ENCODE measurements at regions not wholly inside any gene's neighbourhood (a gene's known extent, or its start where the extent isn't known, plus 50 kb on each side); places are given as distances from the start of the nearest gene placed in this dataset.

DNA sequence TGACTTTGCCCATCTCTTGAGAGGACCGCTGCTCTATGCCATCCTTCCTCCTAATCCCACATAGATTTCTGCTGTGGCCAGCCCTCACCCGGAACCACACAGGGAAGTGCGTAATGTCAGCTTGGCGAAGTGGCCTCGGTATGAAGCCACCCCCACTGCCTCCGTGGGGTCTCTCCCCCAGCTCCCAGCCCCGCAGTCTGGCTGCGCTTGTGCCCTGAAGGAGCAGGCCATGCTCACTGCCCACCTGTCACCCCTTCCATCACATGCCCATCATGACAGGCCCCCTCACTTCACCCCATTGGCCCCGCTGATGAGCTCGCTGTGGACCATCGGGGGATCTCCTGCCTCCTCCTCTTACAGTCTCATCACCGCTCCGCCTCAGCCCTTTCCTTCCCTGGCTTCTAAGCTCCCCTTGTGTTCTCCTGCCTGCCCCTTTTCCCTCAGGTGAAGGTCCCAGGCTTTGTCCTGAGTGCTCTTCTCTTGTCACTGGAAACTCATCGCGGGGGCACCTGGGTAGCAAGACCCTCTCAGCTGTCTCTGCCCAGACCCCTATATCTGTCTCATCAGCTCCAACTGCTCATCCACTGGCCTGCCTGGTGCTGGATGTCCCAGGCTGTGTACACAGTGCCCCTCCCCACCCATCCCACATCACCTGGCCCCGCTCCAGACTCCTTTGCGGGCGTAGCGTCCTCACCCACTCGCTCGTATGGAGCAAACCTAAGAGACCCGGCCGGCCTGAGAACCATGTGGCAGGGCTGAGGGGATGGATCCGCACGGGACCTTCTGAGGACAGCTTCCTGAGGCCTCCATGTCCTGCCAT lies 81.7 kb downstream of the GLI2 start:
- no peaks in the 10 kb centered on the region for H3K9me3 Mint-ChIP-seq
- H3K4me1 Mint-ChIP-seq (ENCODE audit: low read depth in 2 of 2), result no peaks in the 10 kb centered on the region
- DNase-seq (no peak), ATAC-seq (replicated peaks) (no peak)
- no peak overlapping the region for H3K4me3 Mint-ChIP-seq
- H3K27me3 Mint-ChIP-seq, result peaks cover 0 to 10% of the 10 kb centered on the region in 2 donors
- no peak overlapping the region for H3K27ac Mint-ChIP-seq
- no peaks in the 10 kb centered on the region for H3K36me3 Mint-ChIP-seq (ENCODE audit: insufficient read depth)

GRCh38 chr2:120817956-120818325 lies 82.3 kb downstream of the GLI2 start:
- Mint-ChIP-seq H3K4me1 (ENCODE audit: low read depth in 2 of 2) (no peaks in the 10 kb centered on the region), H3K9me3 (no peaks in the 10 kb centered on the region), H3K4me3 (no peak overlapping the region), H3K36me3 (ENCODE audit: insufficient read depth) (no peaks in the 10 kb centered on the region), H3K27me3 (peaks cover 0 to 11% of the 10 kb centered on the region in 2 donors), H3K27ac (no peak overlapping the region)
- DNase-seq (no peak), ATAC-seq (replicated peaks) (no peak)

DNA sequence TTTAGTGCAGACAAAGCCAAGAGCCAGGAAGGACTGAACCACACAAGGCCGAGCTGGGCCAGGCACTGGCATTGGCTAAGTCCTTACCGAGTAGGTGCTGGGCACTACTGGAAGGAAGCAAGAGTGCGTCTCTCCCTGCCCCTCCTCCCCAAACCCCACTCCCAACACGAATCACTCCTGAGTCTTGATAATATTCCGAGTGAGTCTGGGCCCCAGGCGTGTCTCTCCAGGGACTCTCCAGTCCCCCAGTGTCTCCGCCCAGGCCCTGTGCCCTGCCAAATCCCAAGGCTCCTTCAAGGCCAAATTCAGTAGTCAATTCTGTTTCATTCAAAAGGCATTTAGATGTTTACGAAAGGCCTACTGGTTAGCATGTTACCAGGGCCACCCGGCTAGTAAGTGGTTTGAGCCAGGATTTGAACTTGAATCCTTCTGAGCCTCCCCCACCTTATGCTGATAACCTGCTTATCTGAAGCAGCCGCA lies 82.8 kb downstream of the GLI2 start:
- Mint-ChIP-seq H3K27ac (no peak overlapping the region), H3K9me3 (no peaks in the 10 kb centered on the region), H3K4me1 (ENCODE audit: low read depth in 2 of 2) (no peaks in the 10 kb centered on the region), H3K36me3 (ENCODE audit: insufficient read depth) (no peaks in the 10 kb centered on the region), H3K4me3 (no peak overlapping the region), H3K27me3 (peaks cover 0 to 13% of the 10 kb centered on the region in 2 donors)
- DNase-seq (no peak), ATAC-seq (replicated peaks) (no peak)

- no peak overlapping the region for H3K4me3 Mint-ChIP-seq
- peaks cover 5 to 12% of the 10 kb centered on the region in 2 donors for H3K27me3 Mint-ChIP-seq
- H3K36me3 Mint-ChIP-seq (ENCODE audit: insufficient read depth), result no peaks in the 10 kb centered on the region
- no peaks in the 10 kb centered on the region for H3K4me1 Mint-ChIP-seq (ENCODE audit: low read depth in 2 of 2)
- ATAC-seq (replicated peaks) (no peak), DNase-seq (no peak)
- peak overlapping the region in 1 of 2 donors; percentile 62 for H3K27ac Mint-ChIP-seq
- H3K9me3 Mint-ChIP-seq, result no peaks in the 10 kb centered on the region
Measured at GRCh38 chr2:120819720-120820210, 84.1 kb downstream of the GLI2 start.

GRCh38 chr2:120820263-120820952 lies 84.7 kb downstream of the GLI2 start:
- Mint-ChIP-seq H3K36me3 (ENCODE audit: insufficient read depth) (no peaks in the 10 kb centered on the region), H3K4me3 (no peak overlapping the region), H3K27ac (no peak overlapping the region), H3K4me1 (ENCODE audit: low read depth in 2 of 2) (no peaks in the 10 kb centered on the region), H3K27me3 (peaks cover 5 to 12% of the 10 kb centered on the region in 2 donors), H3K9me3 (no peaks in the 10 kb centered on the region)
- no peak for DNase-seq
- no peak for ATAC-seq (replicated peaks)

DNA sequence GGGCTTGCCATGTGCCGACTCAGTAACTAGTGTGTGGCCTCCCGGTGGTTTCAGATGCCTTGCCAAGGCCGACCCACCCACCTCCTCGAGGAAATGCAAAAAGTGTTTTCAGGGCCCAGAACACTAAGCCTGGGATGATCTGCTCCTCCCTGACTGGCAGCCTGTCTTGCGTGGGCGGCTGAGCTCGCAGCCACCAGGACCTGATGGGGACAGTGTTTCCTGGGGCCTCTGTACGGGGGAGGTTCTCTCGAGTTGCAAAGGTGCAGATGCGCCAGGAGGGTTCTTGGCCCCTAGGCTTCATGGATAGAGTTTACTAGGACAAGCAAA lies 85.2 kb downstream of the GLI2 start:
- Mint-ChIP-seq H3K36me3 (ENCODE audit: insufficient read depth) (no peaks in the 10 kb centered on the region), H3K4me3 (no peak overlapping the region), H3K9me3 (no peaks in the 10 kb centered on the region), H3K4me1 (ENCODE audit: low read depth in 2 of 2) (no peaks in the 10 kb centered on the region), H3K27ac (no peak overlapping the region), H3K27me3 (peaks cover 5 to 12% of the 10 kb centered on the region in 2 donors)
- no peak for DNase-seq
- no peak for ATAC-seq (replicated peaks)

GRCh38 chr2:120821446-120822160 lies 85.9 kb downstream of the GLI2 start:
- H3K4me1 Mint-ChIP-seq (ENCODE audit: low read depth in 2 of 2), result no peaks in the 10 kb centered on the region
- no peaks in the 10 kb centered on the region for H3K36me3 Mint-ChIP-seq (ENCODE audit: insufficient read depth)
- no peak for ATAC-seq (replicated peaks)
- H3K27me3 Mint-ChIP-seq, result peaks cover 5 to 12% of the 10 kb centered on the region in 2 donors
- no peak overlapping the region for H3K4me3 Mint-ChIP-seq
- DNase-seq, result no peak
- no peaks in the 10 kb centered on the region for H3K9me3 Mint-ChIP-seq
- no peak overlapping the region for H3K27ac Mint-ChIP-seq

DNA sequence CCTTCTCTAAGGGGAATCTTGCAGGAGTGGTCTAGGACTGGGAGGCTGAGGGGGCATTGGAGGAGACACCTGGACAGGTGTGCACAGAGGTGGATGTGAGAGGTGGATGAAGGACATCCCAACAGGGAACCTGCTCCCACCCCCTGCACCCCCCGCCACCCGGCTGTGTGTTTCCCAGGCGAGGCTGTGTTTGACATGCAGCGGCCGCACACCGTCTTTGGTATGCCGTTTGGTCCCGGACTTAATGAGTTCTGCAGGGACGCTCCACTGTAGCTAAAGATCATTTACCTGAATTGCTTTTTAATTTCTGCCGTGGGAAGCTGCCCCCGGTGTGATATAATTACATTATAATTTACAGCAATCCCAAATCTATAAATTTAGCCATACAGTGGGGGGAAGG lies 87.3 kb downstream of the GLI2 start:
- no peaks in the 10 kb centered on the region for H3K9me3 Mint-ChIP-seq
- peaks cover 5 to 12% of the 10 kb centered on the region in 2 donors for H3K27me3 Mint-ChIP-seq
- ATAC-seq (replicated peaks) (no peak), DNase-seq (no peak)
- no peak overlapping the region for H3K27ac Mint-ChIP-seq
- H3K4me3 Mint-ChIP-seq, result no peak overlapping the region
- no peaks in the 10 kb centered on the region for H3K4me1 Mint-ChIP-seq (ENCODE audit: low read depth in 2 of 2)
- no peaks in the 10 kb centered on the region for H3K36me3 Mint-ChIP-seq (ENCODE audit: insufficient read depth)

DNA sequence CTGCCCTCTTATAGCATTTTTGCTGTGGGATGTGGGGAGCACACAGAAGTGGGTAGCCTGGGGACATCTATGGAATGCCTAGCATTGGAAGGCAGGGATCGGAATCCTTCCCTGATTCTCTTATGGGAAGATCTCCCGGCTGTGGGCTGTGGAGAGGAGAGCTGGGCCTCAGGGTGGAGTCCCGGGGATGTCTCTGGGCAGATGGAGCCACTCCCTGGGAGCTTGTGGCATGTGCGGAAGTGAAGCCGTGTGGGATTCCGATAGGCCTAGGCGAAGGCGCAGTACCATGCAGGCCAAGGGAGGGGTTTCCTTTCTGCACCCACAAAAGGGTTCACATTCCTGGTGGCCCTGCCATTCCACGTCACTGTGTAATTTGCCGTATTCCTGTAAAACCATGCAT lies 87.9 kb downstream of the GLI2 start:
- Mint-ChIP-seq H3K27me3 (peaks cover 5 to 13% of the 10 kb centered on the region in 2 donors), H3K4me3 (no peak overlapping the region), H3K9me3 (no peaks in the 10 kb centered on the region), H3K36me3 (ENCODE audit: insufficient read depth) (no peaks in the 10 kb centered on the region), H3K27ac (no peak overlapping the region), H3K4me1 (ENCODE audit: low read depth in 2 of 2) (no peaks in the 10 kb centered on the region)
- no peak for ATAC-seq (replicated peaks)
- no peak for DNase-seq

DNA sequence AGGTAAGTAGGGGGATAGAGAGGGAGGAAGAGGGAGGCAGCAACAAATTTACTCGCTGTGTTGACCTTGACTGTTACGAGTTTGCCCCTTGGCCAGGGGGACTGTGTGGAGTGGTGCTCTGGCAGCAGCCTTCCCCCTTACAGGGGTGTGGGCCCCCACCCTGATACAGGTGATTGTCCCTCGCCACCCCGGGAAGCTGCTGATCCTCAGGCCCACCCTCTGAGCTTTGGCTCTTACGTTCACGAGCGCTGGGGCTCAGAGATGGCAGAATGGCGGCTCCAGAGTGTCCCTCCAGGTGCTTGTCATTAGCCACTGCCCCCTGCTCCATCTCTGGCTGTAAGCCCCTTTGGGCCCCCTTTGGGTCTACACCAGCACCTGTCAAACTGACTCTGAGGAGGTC lies 88.6 kb downstream of the GLI2 start:
- DNase-seq, result no peak
- no peak for ATAC-seq (replicated peaks)
- Mint-ChIP-seq H3K9me3 (no peaks in the 10 kb centered on the region), H3K27me3 (peaks cover 5 to 20% of the 10 kb centered on the region in 2 donors), H3K4me1 (ENCODE audit: low read depth in 2 of 2) (peaks cover 0 to 1% of the 10 kb centered on the region in 2 donors), H3K4me3 (no peak overlapping the region), H3K36me3 (ENCODE audit: insufficient read depth) (no peaks in the 10 kb centered on the region), H3K27ac (no peak overlapping the region)

GRCh38 chr2:120825370-120826259 lies 89.9 kb downstream of the GLI2 start:
- Mint-ChIP-seq H3K9me3 (no peaks in the 10 kb centered on the region), H3K27me3 (peaks cover 5 to 21% of the 10 kb centered on the region in 2 donors), H3K36me3 (ENCODE audit: insufficient read depth) (no peaks in the 10 kb centered on the region), H3K4me3 (no peak overlapping the region), H3K4me1 (ENCODE audit: low read depth in 2 of 2) (peaks cover 0 to 1% of the 10 kb centered on the region in 2 donors), H3K27ac (no peak overlapping the region)
- no peak for DNase-seq
- no peak for ATAC-seq (replicated peaks)

GRCh38 chr2:120826260-120826648 lies 90.6 kb downstream of the GLI2 start:
- Mint-ChIP-seq H3K9me3 (no peaks in the 10 kb centered on the region), H3K4me3 (no peak overlapping the region), H3K4me1 (ENCODE audit: low read depth in 2 of 2) (peaks cover 0 to 1% of the 10 kb centered on the region in 2 donors), H3K27ac (no peak overlapping the region), H3K27me3 (peaks cover 5 to 21% of the 10 kb centered on the region in 2 donors), H3K36me3 (ENCODE audit: insufficient read depth) (no peaks in the 10 kb centered on the region)
- ATAC-seq (replicated peaks) (no peak), DNase-seq (no peak)
